Germinal center (tissue), 1 donor: ENCODE measurements at regions not wholly inside any gene's neighbourhood (a gene's known extent, or its start where the extent isn't known, plus 50 kb on each side); places are given as distances from the start of the nearest gene placed in this dataset.
"Not testable (repeated sequence)": the region's sequence is repeated elsewhere in the genome, so short reads cannot be mapped to it uniquely, and the experiment has no call there.

ENCODE experiments used
- DNase-seq: peaks from one replicate; pipeline ENCODE4 v3.0.0; 2012; ENCODE audit warnings: mixed read lengths, low spot score

GRCh38 chr12:34406996-34407300 is 384.7 kb downstream of the ALG10 start:
- no peak for DNase-seq

- no peak for DNase-seq
Observed at GRCh38 chr12:34407813-34408212, 385.5 kb downstream of the ALG10 start.

- DNase-seq, result not testable (repeated sequence)
Observed at GRCh38 chr12:34431509-34431908, 409.2 kb downstream of the ALG10 start.
